Upper lobe of right lung (tissue), 1 donor: ENCODE measurements at regions not wholly inside any gene's neighbourhood (a gene's known extent, or its start where the extent isn't known, plus 50 kb on each side); places are given as distances from the start of the nearest gene placed in this dataset.

Experiments
- ATAC-seq: fragments of 200-7000 bp; cut with Tn5 transposase; one replicate; pipeline ENCODE4 v1.9.1; 2020; ENCODE audit warnings: mild to moderate bottlenecking, moderate library complexity
- DNase-seq: peaks from one replicate; pipeline ENCODE4 v3.0.0-alpha.2; 2020
- H3K27ac ChIP-seq: fragments of 200-600 bp; one replicate; pipeline ENCODE4 v1.8.0; 2022
- H3K27me3 ChIP-seq: fragments of 200-600 bp; one replicate; pipeline ENCODE4 v1.8.0; 2022; ENCODE audit warnings: mild to moderate bottlenecking
- H3K36me3 ChIP-seq: fragments of 200-600 bp; one replicate; pipeline ENCODE4 v1.8.0; 2022
- H3K4me1 ChIP-seq: fragments of 200-600 bp; one replicate; pipeline ENCODE4 v1.8.0; 2022
- H3K4me3 ChIP-seq: fragments of 200-600 bp; one replicate; pipeline ENCODE4 v1.8.0; 2022; ENCODE audit warnings: mild to moderate bottlenecking
- H3K9me3 ChIP-seq: fragments of 200-600 bp; one replicate; pipeline ENCODE4 v1.8.0; 2022
- CTCF ChIP-seq: fragments of 200-600 bp; IDR thresholded peaks from one replicate; pipeline ENCODE4 v1.8.0; 2022; ENCODE audit warnings: antibody characterized with exemption
- intact Hi-C: fragments of 100-400 bp; cut with DNase I; formaldehyde crosslinking; loops from one replicate; pipeline ENCODE4 v1.11.0; 2022
- donor health status: DM: no; HTN: yes; CAD: no; lungs with severe emphysema.

DNA sequence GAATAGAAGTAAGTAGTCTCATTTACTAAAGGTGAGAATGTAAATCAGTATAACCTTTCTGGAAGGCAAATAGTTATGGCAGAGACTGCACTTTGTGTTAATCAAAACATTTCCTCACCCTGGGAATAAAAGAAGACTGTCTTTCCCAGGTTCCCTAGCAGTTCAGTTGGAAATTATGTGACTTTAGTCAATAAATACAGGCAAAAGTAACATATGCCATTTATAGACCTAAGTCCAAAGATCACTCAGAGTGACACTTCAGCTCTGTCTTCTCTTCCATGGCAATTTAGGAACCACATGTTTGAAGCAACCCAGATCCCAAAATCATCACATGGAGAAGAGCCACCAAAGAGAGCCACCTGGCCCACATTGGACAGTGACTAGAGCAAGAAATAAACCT is 160.7 kb upstream of the SV2C start:
- no peak for TF ChIP-seq CTCF
- no peaks in the 10 kb centered on the region for H3K9me3 ChIP-seq
- intact Hi-C loops = no loop called here
- H3K27me3 ChIP-seq = no peaks in the 10 kb centered on the region
- no peak overlapping the region for H3K4me3 ChIP-seq
- H3K36me3 ChIP-seq = no peaks in the 10 kb centered on the region
- no peak overlapping the region for H3K27ac ChIP-seq
- no peaks in the 10 kb centered on the region for H3K4me1 ChIP-seq
- ATAC-seq (no peak), DNase-seq (no peak)

DNA sequence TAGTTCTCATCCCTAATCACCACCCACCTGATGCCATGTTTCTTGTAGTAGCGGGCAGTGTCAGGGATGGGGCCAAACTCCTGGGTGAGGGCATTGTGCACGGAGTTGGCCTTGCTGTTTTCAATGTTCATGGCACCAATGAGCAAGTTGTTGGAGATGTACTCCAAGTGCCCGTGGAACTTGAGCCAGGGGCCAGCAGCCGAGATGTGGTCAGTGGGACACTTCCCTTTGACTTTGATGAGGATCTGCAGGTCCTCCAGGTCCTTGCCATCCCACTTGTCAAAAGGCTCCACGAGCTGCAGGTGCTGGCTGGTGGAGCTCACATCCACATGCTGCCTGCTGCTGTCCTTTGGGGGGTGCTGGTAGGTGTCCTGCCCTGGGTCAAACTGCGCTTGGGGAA is 162.2 kb upstream of the SV2C start:
- no peak for TF ChIP-seq CTCF
- ATAC-seq = no peak
- DNase-seq = peak; percentile 52
- no peak overlapping the region for H3K4me3 ChIP-seq
- intact Hi-C loops = no loop called here
- H3K36me3 ChIP-seq = no peaks in the 10 kb centered on the region
- no peak overlapping the region for H3K27ac ChIP-seq
- H3K9me3 ChIP-seq = no peaks in the 10 kb centered on the region
- no peaks in the 10 kb centered on the region for H3K27me3 ChIP-seq
- H3K4me1 ChIP-seq = no peaks in the 10 kb centered on the region

GRCh38 chr5:75916144-75916543 is 167.0 kb upstream of the SV2C start:
- Histone ChIP-seq H3K36me3 (no peaks in the 10 kb centered on the region), H3K4me1 (no peaks in the 10 kb centered on the region), H3K4me3 (no peak overlapping the region), H3K9me3 (no peaks in the 10 kb centered on the region), H3K27ac (no peak overlapping the region), H3K27me3 (no peaks in the 10 kb centered on the region)
- intact Hi-C loops = no loop called here
- no peak for DNase-seq
- no peak for TF ChIP-seq CTCF
- no peak for ATAC-seq

- Histone ChIP-seq H3K36me3 (no peaks in the 10 kb centered on the region), H3K27ac (no peak overlapping the region), H3K27me3 (no peaks in the 10 kb centered on the region), H3K4me1 (no peaks in the 10 kb centered on the region), H3K4me3 (no peak overlapping the region), H3K9me3 (no peaks in the 10 kb centered on the region)
- intact Hi-C loops = no loop called here
- DNase-seq (no peak), ATAC-seq (no peak)
- no peak for TF ChIP-seq CTCF
Measured at GRCh38 chr5:75909223-75909622, 174.0 kb upstream of the SV2C start.

- H3K4me1 ChIP-seq = no peaks in the 10 kb centered on the region
- no peaks in the 10 kb centered on the region for H3K9me3 ChIP-seq
- H3K27ac ChIP-seq = no peak overlapping the region
- no peak for ATAC-seq
- no peak for DNase-seq
- no peaks in the 10 kb centered on the region for H3K36me3 ChIP-seq
- H3K4me3 ChIP-seq = no peak overlapping the region
- TF ChIP-seq CTCF = no peak
- H3K27me3 ChIP-seq = peaks cover 3% of the 10 kb centered on the region
- intact Hi-C loops = no loop called here
Measured at GRCh38 chr5:75907651-75908050, 175.5 kb upstream of the SV2C start.

DNA sequence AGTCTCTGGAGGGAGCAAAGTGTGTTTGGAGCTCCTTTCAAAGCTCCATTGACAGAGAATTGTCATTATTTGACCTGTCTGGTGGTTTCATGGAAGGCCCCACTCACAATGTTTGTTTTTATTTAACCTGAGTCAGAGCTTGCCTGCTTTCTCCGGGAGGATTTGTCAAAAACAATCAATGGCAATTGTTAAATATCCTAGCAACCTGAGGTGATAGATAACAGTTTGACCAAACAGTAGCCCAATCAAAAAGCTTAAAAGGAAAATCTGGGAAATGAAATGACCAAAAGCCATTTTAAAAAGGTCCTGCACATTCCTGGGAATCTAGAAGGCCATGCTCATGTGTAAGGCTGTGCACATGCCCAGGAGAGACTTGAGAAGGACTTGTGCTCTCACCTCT is 177.2 kb upstream of the POC5 start:
- no peak overlapping the region for H3K4me3 ChIP-seq
- ATAC-seq = no peak
- no peaks in the 10 kb centered on the region for H3K4me1 ChIP-seq
- intact Hi-C loops = no loop called here
- no peak overlapping the region for H3K27ac ChIP-seq
- no peaks in the 10 kb centered on the region for H3K36me3 ChIP-seq
- TF ChIP-seq CTCF = no peak
- H3K27me3 ChIP-seq = no peaks in the 10 kb centered on the region
- no peak for DNase-seq
- H3K9me3 ChIP-seq = no peaks in the 10 kb centered on the region
